ENCODE measurements at regions not wholly inside any gene's neighbourhood (a gene's known extent, or its start where the extent isn't known, plus 50 kb on each side); places are given as distances from the start of the nearest gene placed in this dataset.

- TF ChIP-seq, protein P1, sequence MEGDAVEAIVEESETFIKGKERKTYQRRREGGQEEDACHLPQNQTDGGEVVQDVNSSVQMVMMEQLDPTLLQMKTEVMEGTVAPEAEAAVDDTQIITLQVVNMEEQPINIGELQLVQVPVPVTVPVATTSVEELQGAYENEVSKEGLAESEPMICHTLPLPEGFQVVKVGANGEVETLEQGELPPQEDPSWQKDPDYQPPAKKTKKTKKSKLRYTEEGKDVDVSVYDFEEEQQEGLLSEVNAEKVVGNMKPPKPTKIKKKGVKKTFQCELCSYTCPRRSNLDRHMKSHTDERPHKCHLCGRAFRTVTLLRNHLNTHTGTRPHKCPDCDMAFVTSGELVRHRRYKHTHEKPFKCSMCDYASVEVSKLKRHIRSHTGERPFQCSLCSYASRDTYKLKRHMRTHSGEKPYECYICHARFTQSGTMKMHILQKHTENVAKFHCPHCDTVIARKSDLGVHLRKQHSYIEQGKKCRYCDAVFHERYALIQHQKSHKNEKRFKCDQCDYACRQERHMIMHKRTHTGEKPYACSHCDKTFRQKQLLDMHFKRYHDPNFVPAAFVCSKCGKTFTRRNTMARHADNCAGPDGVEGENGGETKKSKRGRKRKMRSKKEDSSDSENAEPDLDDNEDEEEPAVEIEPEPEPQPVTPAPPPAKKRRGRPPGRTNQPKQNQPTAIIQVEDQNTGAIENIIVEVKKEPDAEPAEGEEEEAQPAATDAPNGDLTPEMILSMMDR (IDR thresholded peaks at IDR 0.05; ENCODE audit: low read depth, low read length, missing input control) = no peak
- TF ChIP-seq SP1 (IDR thresholded peaks at IDR 0.05) (no peak), ATF3 (IDR thresholded peaks at IDR 0.05) (no peak), GABPA (IDR thresholded peaks at IDR 0.05 in 1 of 2, conservative IDR thresholded peaks at IDR 0.05 in 1 of 2) (no peak), FOXA2 (IDR thresholded peaks at IDR 0.05) (no peak), RAD21 (IDR thresholded peaks at IDR 0.05) (no peak), YY1 (IDR thresholded peaks at IDR 0.05) (no peak)
- TF ChIP-seq, protein P2, sequence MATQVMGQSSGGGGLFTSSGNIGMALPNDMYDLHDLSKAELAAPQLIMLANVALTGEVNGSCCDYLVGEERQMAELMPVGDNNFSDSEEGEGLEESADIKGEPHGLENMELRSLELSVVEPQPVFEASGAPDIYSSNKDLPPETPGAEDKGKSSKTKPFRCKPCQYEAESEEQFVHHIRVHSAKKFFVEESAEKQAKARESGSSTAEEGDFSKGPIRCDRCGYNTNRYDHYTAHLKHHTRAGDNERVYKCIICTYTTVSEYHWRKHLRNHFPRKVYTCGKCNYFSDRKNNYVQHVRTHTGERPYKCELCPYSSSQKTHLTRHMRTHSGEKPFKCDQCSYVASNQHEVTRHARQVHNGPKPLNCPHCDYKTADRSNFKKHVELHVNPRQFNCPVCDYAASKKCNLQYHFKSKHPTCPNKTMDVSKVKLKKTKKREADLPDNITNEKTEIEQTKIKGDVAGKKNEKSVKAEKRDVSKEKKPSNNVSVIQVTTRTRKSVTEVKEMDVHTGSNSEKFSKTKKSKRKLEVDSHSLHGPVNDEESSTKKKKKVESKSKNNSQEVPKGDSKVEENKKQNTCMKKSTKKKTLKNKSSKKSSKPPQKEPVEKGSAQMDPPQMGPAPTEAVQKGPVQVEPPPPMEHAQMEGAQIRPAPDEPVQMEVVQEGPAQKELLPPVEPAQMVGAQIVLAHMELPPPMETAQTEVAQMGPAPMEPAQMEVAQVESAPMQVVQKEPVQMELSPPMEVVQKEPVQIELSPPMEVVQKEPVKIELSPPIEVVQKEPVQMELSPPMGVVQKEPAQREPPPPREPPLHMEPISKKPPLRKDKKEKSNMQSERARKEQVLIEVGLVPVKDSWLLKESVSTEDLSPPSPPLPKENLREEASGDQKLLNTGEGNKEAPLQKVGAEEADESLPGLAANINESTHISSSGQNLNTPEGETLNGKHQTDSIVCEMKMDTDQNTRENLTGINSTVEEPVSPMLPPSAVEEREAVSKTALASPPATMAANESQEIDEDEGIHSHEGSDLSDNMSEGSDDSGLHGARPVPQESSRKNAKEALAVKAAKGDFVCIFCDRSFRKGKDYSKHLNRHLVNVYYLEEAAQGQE (IDR thresholded peaks at IDR 0.05) = no peak
- TF ChIP-seq, protein P3, sequence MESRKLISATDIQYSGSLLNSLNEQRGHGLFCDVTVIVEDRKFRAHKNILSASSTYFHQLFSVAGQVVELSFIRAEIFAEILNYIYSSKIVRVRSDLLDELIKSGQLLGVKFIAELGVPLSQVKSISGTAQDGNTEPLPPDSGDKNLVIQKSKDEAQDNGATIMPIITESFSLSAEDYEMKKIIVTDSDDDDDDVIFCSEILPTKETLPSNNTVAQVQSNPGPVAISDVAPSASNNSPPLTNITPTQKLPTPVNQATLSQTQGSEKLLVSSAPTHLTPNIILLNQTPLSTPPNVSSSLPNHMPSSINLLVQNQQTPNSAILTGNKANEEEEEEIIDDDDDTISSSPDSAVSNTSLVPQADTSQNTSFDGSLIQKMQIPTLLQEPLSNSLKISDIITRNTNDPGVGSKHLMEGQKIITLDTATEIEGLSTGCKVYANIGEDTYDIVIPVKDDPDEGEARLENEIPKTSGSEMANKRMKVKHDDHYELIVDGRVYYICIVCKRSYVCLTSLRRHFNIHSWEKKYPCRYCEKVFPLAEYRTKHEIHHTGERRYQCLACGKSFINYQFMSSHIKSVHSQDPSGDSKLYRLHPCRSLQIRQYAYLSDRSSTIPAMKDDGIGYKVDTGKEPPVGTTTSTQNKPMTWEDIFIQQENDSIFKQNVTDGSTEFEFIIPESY (IDR thresholded peaks at IDR 0.05) = no peak
Observed at GRCh38 chr14:23709923-23710322, 73.8 kb downstream of the DHRS2 start.

Data from liver (tissue), 3 donors.